GM20431 (cell line): ENCODE measurements at regions not wholly inside any gene's neighbourhood (a gene's known extent, or its start where the extent isn't known, plus 50 kb on each side); places are given as distances from the start of the nearest gene placed in this dataset.

Experiments
- in situ Hi-C: fragments of 300-500 bp; cut with MseI, MboI; formaldehyde crosslinking; loops from one replicate; pipeline ENCODE4 v1.15.0; 2020; ENCODE audit warnings: low sequenced_read_pairs; ENCODE audit not compliant: unreplicated experiment

GRCh38 chr3:103662591-103662990 lies 1227.8 kb downstream of the ZPLD1 start:
- in situ Hi-C loops, result no loop called here

- in situ Hi-C loops, result no loop called here
Measured at GRCh38 chr3:103672346-103672745, 1237.5 kb downstream of the ZPLD1 start.

- in situ Hi-C loops, result no loop called here
Measured at GRCh38 chr3:103684904-103685303, 1250.1 kb downstream of the ZPLD1 start.

GRCh38 chr3:103685939-103686338 lies 1251.1 kb downstream of the ZPLD1 start:
- in situ Hi-C loops, result no loop called here

GRCh38 chr3:103690536-103690935 lies 1255.7 kb downstream of the ZPLD1 start:
- in situ Hi-C loops, result no loop called here

GRCh38 chr3:103693831-103694230 lies 1259.0 kb downstream of the ZPLD1 start:
- in situ Hi-C loops, result no loop called here

GRCh38 chr3:103698646-103699045 lies 1263.8 kb downstream of the ZPLD1 start:
- in situ Hi-C loops, result no loop called here

GRCh38 chr3:103699228-103699627 lies 1264.4 kb downstream of the ZPLD1 start:
- in situ Hi-C loops, result no loop called here

GRCh38 chr3:103705641-103706040 lies 1270.8 kb downstream of the ZPLD1 start:
- in situ Hi-C loops, result no loop called here

- in situ Hi-C loops, result no loop called here
Measured at GRCh38 chr3:103706671-103707070, 1271.9 kb downstream of the ZPLD1 start.

- in situ Hi-C loops, result no loop called here
Measured at GRCh38 chr3:103711670-103712069, 1276.9 kb downstream of the ZPLD1 start.

- in situ Hi-C loops, result no loop called here
Measured at GRCh38 chr3:103712320-103713008, 1277.6 kb downstream of the ZPLD1 start.

- in situ Hi-C loops, result no loop called here
Measured at GRCh38 chr3:103729547-103729946, 1294.7 kb downstream of the ZPLD1 start.

- in situ Hi-C loops, result no loop called here
Measured at GRCh38 chr3:103730744-103731143, 1295.9 kb downstream of the ZPLD1 start.

GRCh38 chr3:103752986-103753385 lies 1318.2 kb downstream of the ZPLD1 start:
- in situ Hi-C loops, result no loop called here

- in situ Hi-C loops, result no loop called here
Measured at GRCh38 chr3:103767635-103768034, 1332.8 kb downstream of the ZPLD1 start.

- in situ Hi-C loops, result no loop called here
Measured at GRCh38 chr3:103785017-103785416, 1350.2 kb downstream of the ZPLD1 start.

- in situ Hi-C loops, result no loop called here
Measured at GRCh38 chr3:103785537-103785936, 1350.7 kb downstream of the ZPLD1 start.

GRCh38 chr3:103786296-103786695 lies 1351.5 kb downstream of the ZPLD1 start:
- in situ Hi-C loops, result no loop called here

- in situ Hi-C loops, result no loop called here
Measured at GRCh38 chr3:103787164-103787871, 1352.5 kb downstream of the ZPLD1 start.

- in situ Hi-C loops, result no loop called here
Measured at GRCh38 chr3:103787879-103788278, 1353.1 kb downstream of the ZPLD1 start.
